Smooth muscle cell (in vitro differentiated cells): ENCODE measurements at regions not wholly inside any gene's neighbourhood (a gene's known extent, or its start where the extent isn't known, plus 50 kb on each side); places are given as distances from the start of the nearest gene placed in this dataset.

ENCODE experiments used
- DNase-seq: peaks from one replicate; lab custom pipeline; 2025; ENCODE audit not compliant: unreplicated experiment; lab: John Stamatoyannopoulos, UW
- H2AFZ ChIP-seq: fragments of 200-600 bp; sonication (generic); 2 replicates; pipeline ENCODE4 v1.6.0; 2016; ENCODE audit warnings: antibody characterized with exemption, low read depth, mild to moderate bottlenecking
- H3F3A ChIP-seq: fragments of 200-600 bp; sonication (generic); 2 replicates; pipeline ENCODE4 v1.6.0; 2017; ENCODE audit warnings: antibody characterized with exemption, low read depth
- H3K27ac ChIP-seq: fragments of 200-600 bp; sonication (generic); 2 replicates; pipeline ENCODE4 v1.5.1; 2016; ENCODE audit warnings: low read depth, mild to moderate bottlenecking
- H3K27me3 ChIP-seq: fragments of 200-600 bp; sonication (generic); 2 replicates; pipeline ENCODE4 v1.6.1; 2016; ENCODE audit warnings: low read depth, mild to moderate bottlenecking
- H3K36me3 ChIP-seq: fragments of 200-600 bp; sonication (generic); 2 replicates; pipeline ENCODE4 v1.5.1; 2016; ENCODE audit warnings: low read depth
- H3K4me1 ChIP-seq: fragments of 200-600 bp; sonication (generic); 2 replicates; pipeline ENCODE4 v1.5.1; 2016; ENCODE audit warnings: low read depth
- H3K4me2 ChIP-seq: fragments of 200-600 bp; sonication (generic); 2 replicates; pipeline ENCODE4 v1.6.0; 2016; ENCODE audit warnings: mild to moderate bottlenecking
- H3K4me3 ChIP-seq: fragments of 200-600 bp; sonication (generic); 2 replicates; pipeline ENCODE4 v1.5.1; 2016; ENCODE audit warnings: mild to moderate bottlenecking
- H3K79me2 ChIP-seq: fragments of 200-600 bp; sonication (generic); 2 replicates; pipeline ENCODE4 v1.6.0; 2016; ENCODE audit warnings: low read depth, mild to moderate bottlenecking
- H3K9ac ChIP-seq: fragments of 200-600 bp; sonication (generic); 2 replicates; pipeline ENCODE4 v1.6.0; 2016; ENCODE audit warnings: low read depth
- H3K9me3 ChIP-seq: fragments of 200-600 bp; sonication (generic); replicated peaks from 2 replicates; pipeline ENCODE4 v1.5.1; 2016; ENCODE audit warnings: low read depth
- H4K20me1 ChIP-seq: fragments of 200-600 bp; sonication (generic); 2 replicates; pipeline ENCODE4 v1.6.0; 2016; ENCODE audit warnings: low read depth
- CTCF ChIP-seq: fragments of 200-600 bp; sonication (generic); IDR thresholded peaks from 2 replicates; pipeline ENCODE4 v1.5.1; 2017; ENCODE audit warnings: borderline replicate concordance, mild to moderate bottlenecking, antibody characterized with exemption; ENCODE audit not compliant: insufficient read depth, poor library complexity, severe bottlenecking
- WGBS: methylation state at CpG from one replicate; pipeline ENCODE4 v1.1.7; 2016; ENCODE audit warnings: low lambda C conversion rate; 5-methylcytosine and 5-hydroxymethylcytosine counted together

GRCh38 chr1:95370691-95371562 lies 136.9 kb downstream of the RWDD3 start:
- no peaks in the 10 kb centered on the region for H3K36me3 ChIP-seq
- H3K9ac ChIP-seq, result no peak overlapping the region
- no peak overlapping the region for H3K4me2 ChIP-seq
- no peak overlapping the region for H3K4me3 ChIP-seq
- H3K79me2 ChIP-seq, result no peaks in the 10 kb centered on the region
- WGBS, result 94% methylated on average over 13 of the region's 13 CpGs
- no peaks in the 10 kb centered on the region for H3K9me3 ChIP-seq
- no peaks in the 10 kb centered on the region for H3K27me3 ChIP-seq
- no peak overlapping the region for H3K27ac ChIP-seq
- DNase-seq, result no peak
- no peak for TF ChIP-seq CTCF
- H4K20me1 ChIP-seq, result no peaks in the 10 kb centered on the region
- no peaks in the 10 kb centered on the region for H3F3A ChIP-seq
- no peak overlapping the region for H2AFZ ChIP-seq
- no peaks in the 10 kb centered on the region for H3K4me1 ChIP-seq

- Histone ChIP-seq H3K27ac (no peak overlapping the region), H3K4me1 (no peaks in the 10 kb centered on the region), H3K79me2 (no peaks in the 10 kb centered on the region), H3K9ac (no peak overlapping the region), H3K4me3 (no peak overlapping the region), H3F3A (no peaks in the 10 kb centered on the region), H2AFZ (no peak overlapping the region), H3K36me3 (no peaks in the 10 kb centered on the region), H3K27me3 (no peaks in the 10 kb centered on the region), H3K4me2 (no peak overlapping the region), H4K20me1 (no peaks in the 10 kb centered on the region), H3K9me3 (no peaks in the 10 kb centered on the region)
- WGBS, result 98% methylated on average over 12 of the region's 12 CpGs
- no peak for DNase-seq
- no peak for TF ChIP-seq CTCF
Measured at GRCh38 chr1:95371666-95372282, 137.8 kb downstream of the RWDD3 start.

GRCh38 chr1:95375174-95375573 lies 141.2 kb downstream of the RWDD3 start:
- Histone ChIP-seq H4K20me1 (no peaks in the 10 kb centered on the region), H3K27ac (no peak overlapping the region), H3K4me1 (no peaks in the 10 kb centered on the region), H3K36me3 (no peaks in the 10 kb centered on the region), H3K9ac (no peak overlapping the region), H3K79me2 (no peaks in the 10 kb centered on the region), H3K4me3 (no peak overlapping the region), H3K9me3 (no peaks in the 10 kb centered on the region), H2AFZ (no peak overlapping the region), H3K4me2 (no peak overlapping the region), H3K27me3 (no peaks in the 10 kb centered on the region), H3F3A (no peaks in the 10 kb centered on the region)
- DNase-seq, result no peak
- 87% methylated on average over 4 of the region's 4 CpGs for WGBS
- TF ChIP-seq CTCF, result no peak
